Ammon's horn (tissue), 1 donor: ENCODE measurements at regions not wholly inside any gene's neighbourhood (a gene's known extent, or its start where the extent isn't known, plus 50 kb on each side); places are given as distances from the start of the nearest gene placed in this dataset.

Experiments
- DNase-seq: peaks from one replicate; pipeline ENCODE4 v3.0.0-alpha.2; 2016; ENCODE audit warnings: low spot score

GRCh38 chr14:42123526-42123925 is 516.9 kb downstream of the LRFN5 start:
- no peak for DNase-seq

GRCh38 chr14:42113358-42114069 is 506.8 kb downstream of the LRFN5 start:
- no peak for DNase-seq

GRCh38 chr14:42112108-42112507 is 505.4 kb downstream of the LRFN5 start:
- DNase-seq, result no peak

- DNase-seq, result no peak
Observed at GRCh38 chr14:42111355-42111754, 504.7 kb downstream of the LRFN5 start.

- DNase-seq, result no peak
Observed at GRCh38 chr14:42110167-42110566, 503.5 kb downstream of the LRFN5 start.

- no peak for DNase-seq
Observed at GRCh38 chr14:42095155-42095554, 488.5 kb downstream of the LRFN5 start.

GRCh38 chr14:42090122-42090521 is 483.4 kb downstream of the LRFN5 start:
- no peak for DNase-seq

- DNase-seq, result no peak
Observed at GRCh38 chr14:42079911-42080310, 473.2 kb downstream of the LRFN5 start.

GRCh38 chr14:42078345-42078744 is 471.7 kb downstream of the LRFN5 start:
- no peak for DNase-seq

GRCh38 chr14:42070031-42070430 is 463.4 kb downstream of the LRFN5 start:
- DNase-seq, result no peak

- no peak for DNase-seq
Observed at GRCh38 chr14:42057111-42057510, 450.4 kb downstream of the LRFN5 start.

- no peak for DNase-seq
Observed at GRCh38 chr14:42047421-42048055, 440.9 kb downstream of the LRFN5 start.

GRCh38 chr14:42045383-42045782 is 438.7 kb downstream of the LRFN5 start:
- DNase-seq, result no peak

GRCh38 chr14:42028607-42029006 is 421.9 kb downstream of the LRFN5 start:
- DNase-seq, result no peak

- no peak for DNase-seq
Observed at GRCh38 chr14:42027271-42027670, 420.6 kb downstream of the LRFN5 start.

- DNase-seq, result no peak
Observed at GRCh38 chr14:42023452-42023851, 416.8 kb downstream of the LRFN5 start.

GRCh38 chr14:42014301-42014700 is 407.6 kb downstream of the LRFN5 start:
- no peak for DNase-seq

GRCh38 chr14:42013559-42013958 is 406.9 kb downstream of the LRFN5 start:
- DNase-seq, result no peak

- DNase-seq, result no peak
Observed at GRCh38 chr14:42013153-42013552, 406.5 kb downstream of the LRFN5 start.

GRCh38 chr14:42011221-42011620 is 404.5 kb downstream of the LRFN5 start:
- DNase-seq, result no peak

GRCh38 chr14:42004321-42004720 is 397.6 kb downstream of the LRFN5 start:
- DNase-seq, result no peak

- DNase-seq, result no peak
Observed at GRCh38 chr14:42002141-42002540, 395.5 kb downstream of the LRFN5 start.

GRCh38 chr14:42001431-42001830 is 394.8 kb downstream of the LRFN5 start:
- DNase-seq, result no peak

- DNase-seq, result no peak
Observed at GRCh38 chr14:42000450-42000849, 393.8 kb downstream of the LRFN5 start.
